ENCODE measurements at regions not wholly inside any gene's neighbourhood (a gene's known extent, or its start where the extent isn't known, plus 50 kb on each side); places are given as distances from the start of the nearest gene placed in this dataset.

GRCh38 chr2:215808194-215808593 is 205.2 kb downstream of the MREG start (continued):
- TF ChIP-seq, protein P1, sequence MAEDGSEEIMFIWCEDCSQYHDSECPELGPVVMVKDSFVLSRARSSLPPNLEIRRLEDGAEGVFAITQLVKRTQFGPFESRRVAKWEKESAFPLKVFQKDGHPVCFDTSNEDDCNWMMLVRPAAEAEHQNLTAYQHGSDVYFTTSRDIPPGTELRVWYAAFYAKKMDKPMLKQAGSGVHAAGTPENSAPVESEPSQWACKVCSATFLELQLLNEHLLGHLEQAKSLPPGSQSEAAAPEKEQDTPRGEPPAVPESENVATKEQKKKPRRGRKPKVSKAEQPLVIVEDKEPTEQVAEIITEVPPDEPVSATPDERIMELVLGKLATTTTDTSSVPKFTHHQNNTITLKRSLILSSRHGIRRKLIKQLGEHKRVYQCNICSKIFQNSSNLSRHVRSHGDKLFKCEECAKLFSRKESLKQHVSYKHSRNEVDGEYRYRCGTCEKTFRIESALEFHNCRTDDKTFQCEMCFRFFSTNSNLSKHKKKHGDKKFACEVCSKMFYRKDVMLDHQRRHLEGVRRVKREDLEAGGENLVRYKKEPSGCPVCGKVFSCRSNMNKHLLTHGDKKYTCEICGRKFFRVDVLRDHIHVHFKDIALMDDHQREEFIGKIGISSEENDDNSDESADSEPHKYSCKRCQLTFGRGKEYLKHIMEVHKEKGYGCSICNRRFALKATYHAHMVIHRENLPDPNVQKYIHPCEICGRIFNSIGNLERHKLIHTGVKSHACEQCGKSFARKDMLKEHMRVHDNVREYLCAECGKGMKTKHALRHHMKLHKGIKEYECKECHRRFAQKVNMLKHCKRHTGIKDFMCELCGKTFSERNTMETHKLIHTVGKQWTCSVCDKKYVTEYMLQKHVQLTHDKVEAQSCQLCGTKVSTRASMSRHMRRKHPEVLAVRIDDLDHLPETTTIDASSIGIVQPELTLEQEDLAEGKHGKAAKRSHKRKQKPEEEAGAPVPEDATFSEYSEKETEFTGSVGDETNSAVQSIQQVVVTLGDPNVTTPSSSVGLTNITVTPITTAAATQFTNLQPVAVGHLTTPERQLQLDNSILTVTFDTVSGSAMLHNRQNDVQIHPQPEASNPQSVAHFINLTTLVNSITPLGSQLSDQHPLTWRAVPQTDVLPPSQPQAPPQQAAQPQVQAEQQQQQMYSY (CRISPR knock-in tag; IDR thresholded peaks at IDR 0.05) = no peak
- TF ChIP-seq, protein P2, sequence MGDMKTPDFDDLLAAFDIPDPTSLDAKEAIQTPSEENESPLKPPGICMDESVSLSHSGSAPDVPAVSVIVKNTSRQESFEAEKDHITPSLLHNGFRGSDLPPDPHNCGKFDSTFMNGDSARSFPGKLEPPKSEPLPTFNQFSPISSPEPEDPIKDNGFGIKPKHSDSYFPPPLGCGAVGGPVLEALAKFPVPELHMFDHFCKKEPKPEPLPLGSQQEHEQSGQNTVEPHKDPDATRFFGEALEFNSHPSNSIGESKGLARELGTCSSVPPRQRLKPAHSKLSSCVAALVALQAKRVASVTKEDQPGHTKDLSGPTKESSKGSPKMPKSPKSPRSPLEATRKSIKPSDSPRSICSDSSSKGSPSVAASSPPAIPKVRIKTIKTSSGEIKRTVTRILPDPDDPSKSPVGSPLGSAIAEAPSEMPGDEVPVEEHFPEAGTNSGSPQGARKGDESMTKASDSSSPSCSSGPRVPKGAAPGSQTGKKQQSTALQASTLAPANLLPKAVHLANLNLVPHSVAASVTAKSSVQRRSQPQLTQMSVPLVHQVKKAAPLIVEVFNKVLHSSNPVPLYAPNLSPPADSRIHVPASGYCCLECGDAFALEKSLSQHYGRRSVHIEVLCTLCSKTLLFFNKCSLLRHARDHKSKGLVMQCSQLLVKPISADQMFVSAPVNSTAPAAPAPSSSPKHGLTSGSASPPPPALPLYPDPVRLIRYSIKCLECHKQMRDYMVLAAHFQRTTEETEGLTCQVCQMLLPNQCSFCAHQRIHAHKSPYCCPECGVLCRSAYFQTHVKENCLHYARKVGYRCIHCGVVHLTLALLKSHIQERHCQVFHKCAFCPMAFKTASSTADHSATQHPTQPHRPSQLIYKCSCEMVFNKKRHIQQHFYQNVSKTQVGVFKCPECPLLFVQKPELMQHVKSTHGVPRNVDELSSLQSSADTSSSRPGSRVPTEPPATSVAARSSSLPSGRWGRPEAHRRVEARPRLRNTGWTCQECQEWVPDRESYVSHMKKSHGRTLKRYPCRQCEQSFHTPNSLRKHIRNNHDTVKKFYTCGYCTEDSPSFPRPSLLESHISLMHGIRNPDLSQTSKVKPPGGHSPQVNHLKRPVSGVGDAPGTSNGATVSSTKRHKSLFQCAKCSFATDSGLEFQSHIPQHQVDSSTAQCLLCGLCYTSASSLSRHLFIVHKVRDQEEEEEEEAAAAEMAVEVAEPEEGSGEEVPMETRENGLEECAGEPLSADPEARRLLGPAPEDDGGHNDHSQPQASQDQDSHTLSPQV (IDR thresholded peaks at IDR 0.05) = no peak
- TF ChIP-seq JUND (IDR thresholded peaks at IDR 0.05; ENCODE audit: low read depth, low read length) (no peak), EED (IDR thresholded peaks at IDR 0.05; ENCODE audit: low read depth) (no peak), CBX3 (IDR thresholded peaks at IDR 0.05; ENCODE audit: borderline replicate concordance, low read depth) (no peak), GATAD2B (conservative IDR thresholded peaks at IDR 0.05; ENCODE audit: low read depth) (no peak), POLR2AphosphoS2 (IDR thresholded peaks at IDR 0.05; ENCODE audit: low read depth, low read length) (no peak), MYB (IDR thresholded peaks at IDR 0.05; ENCODE audit: borderline replicate concordance, low read depth, low read length) (no peak)
